Loucy (cell line): ENCODE measurements at regions not wholly inside any gene's neighbourhood (a gene's known extent, or its start where the extent isn't known, plus 50 kb on each side); places are given as distances from the start of the nearest gene placed in this dataset.

ENCODE experiments used
- H2AFZ ChIP-seq: fragments of 200-600 bp; sonication (generic); 2 replicates; pipeline ENCODE4 v1.6.0; 2016; ENCODE audit warnings: antibody characterized with exemption, mild to moderate bottlenecking, low read length, moderate library complexity
- H3F3A ChIP-seq: fragments of 200-600 bp; 2 replicates; pipeline ENCODE4 v1.6.0; 2016; ENCODE audit warnings: antibody characterized with exemption, low read depth, mild to moderate bottlenecking
- H3K27me3 ChIP-seq: fragments of 200-600 bp; sonication (generic); 2 replicates; pipeline ENCODE4 v1.6.1; 2014; ENCODE audit warnings: low read length, mild to moderate bottlenecking; ENCODE audit not compliant: insufficient read depth, poor library complexity, severe bottlenecking
- H3K36me3 ChIP-seq: fragments of 200-600 bp; sonication (generic); 2 replicates; pipeline ENCODE4 v1.6.1; 2016; ENCODE audit warnings: low read length; ENCODE audit not compliant: insufficient read depth
- H3K4me1 ChIP-seq: fragments of 200-600 bp; sonication (generic); 2 replicates; pipeline ENCODE4 v1.5.1; 2014; ENCODE audit warnings: low read length, mild to moderate bottlenecking; ENCODE audit not compliant: insufficient read depth, poor library complexity, severe bottlenecking
- H3K4me2 ChIP-seq: fragments of 200-600 bp; sonication (generic); 2 replicates; pipeline ENCODE4 v1.6.0; 2014; ENCODE audit warnings: antibody characterized with exemption, low read length, low read depth, mild to moderate bottlenecking; ENCODE audit not compliant: poor library complexity, severe bottlenecking
- H3K4me3 ChIP-seq: fragments of 200-600 bp; sonication (generic); 2 replicates; pipeline ENCODE4 v1.5.1; 2014; ENCODE audit warnings: low read length, mild to moderate bottlenecking, mixed read lengths; ENCODE audit not compliant: poor library complexity, severe bottlenecking
- H3K79me2 ChIP-seq: fragments of 200-600 bp; sonication (generic); 2 replicates; pipeline ENCODE4 v1.6.1; 2014; ENCODE audit warnings: low read length; ENCODE audit not compliant: insufficient read depth
- H3K9ac ChIP-seq: fragments of 200-600 bp; sonication (generic); 2 replicates; pipeline ENCODE4 v1.6.0; 2014; ENCODE audit warnings: mild to moderate bottlenecking, low read depth, low read length, moderate library complexity; ENCODE audit not compliant: poor library complexity, severe bottlenecking
- H3K9me2 ChIP-seq: fragments of 200-600 bp; sonication (generic); replicated peaks from 2 replicates; pipeline ENCODE4 v1.6.1; 2016; ENCODE audit warnings: low read depth, low read length, mixed read lengths
- H3K9me3 ChIP-seq: fragments of 200-600 bp; sonication (generic); 2 replicates; pipeline ENCODE4 v1.6.1; 2014; ENCODE audit warnings: mild to moderate bottlenecking, antibody characterized with exemption, low read length, low read depth; ENCODE audit not compliant: insufficient read depth
- H4K20me1 ChIP-seq: fragments of 200-600 bp; sonication (generic); 2 replicates; pipeline ENCODE4 v1.6.0; 2014; ENCODE audit warnings: antibody characterized with exemption, low read length, mild to moderate bottlenecking; ENCODE audit not compliant: insufficient read depth, poor library complexity, severe bottlenecking
- CTCF ChIP-seq: fragments of 200-600 bp; sonication (generic); conservative IDR thresholded peaks from 2 replicates; pipeline ENCODE4 v1.5.1; 2014; ENCODE audit warnings: mild to moderate bottlenecking, antibody characterized with exemption, low read length
- EZH2phosphoT487 ChIP-seq: fragments of 200-600 bp; IDR thresholded peaks from 2 replicates; pipeline ENCODE4 v1.6.1; 2018; ENCODE audit warnings: antibody characterized with exemption, mild to moderate bottlenecking, moderate library complexity, borderline replicate concordance

GRCh38 chr12:106000382-106001104 lies 138.2 kb downstream of the NUAK1 start:
- Histone ChIP-seq H3K4me1 (no peaks in the 10 kb centered on the region), H4K20me1 (no peaks in the 10 kb centered on the region), H3K36me3 (no peaks in the 10 kb centered on the region), H3K9me2 (no peaks in the 10 kb centered on the region), H2AFZ (no peak overlapping the region), H3K79me2 (no peaks in the 10 kb centered on the region), H3K9ac (no peak overlapping the region), H3K9me3 (no peaks in the 10 kb centered on the region), H3K4me3 (no peak overlapping the region), H3K27me3 (no peaks in the 10 kb centered on the region), H3F3A (no peaks in the 10 kb centered on the region), H3K4me2 (no peak overlapping the region)
- TF ChIP-seq EZH2phosphoT487 (no peak), CTCF (no peak)

GRCh38 chr12:106001105-106001836 lies 137.5 kb downstream of the NUAK1 start:
- Histone ChIP-seq H3K9ac (no peak overlapping the region), H3K9me3 (no peaks in the 10 kb centered on the region), H4K20me1 (no peaks in the 10 kb centered on the region), H3F3A (no peaks in the 10 kb centered on the region), H3K4me1 (no peaks in the 10 kb centered on the region), H3K9me2 (no peaks in the 10 kb centered on the region), H3K4me2 (no peak overlapping the region), H2AFZ (no peak overlapping the region), H3K36me3 (no peaks in the 10 kb centered on the region), H3K79me2 (no peaks in the 10 kb centered on the region), H3K27me3 (no peaks in the 10 kb centered on the region), H3K4me3 (no peak overlapping the region)
- TF ChIP-seq CTCF (no peak), EZH2phosphoT487 (no peak)

- no peak overlapping the region for H3K4me3 ChIP-seq
- H3K27me3 ChIP-seq: no peaks in the 10 kb centered on the region
- H3K4me1 ChIP-seq: no peaks in the 10 kb centered on the region
- H3K9ac ChIP-seq: no peak overlapping the region
- no peaks in the 10 kb centered on the region for H3K36me3 ChIP-seq
- H3K9me3 ChIP-seq: no peaks in the 10 kb centered on the region
- no peak overlapping the region for H3K4me2 ChIP-seq
- no peaks in the 10 kb centered on the region for H3K9me2 ChIP-seq
- H4K20me1 ChIP-seq: no peaks in the 10 kb centered on the region
- H3F3A ChIP-seq: no peaks in the 10 kb centered on the region
- no peak overlapping the region for H2AFZ ChIP-seq
- TF ChIP-seq EZH2phosphoT487 (no peak), CTCF (no peak)
- no peaks in the 10 kb centered on the region for H3K79me2 ChIP-seq
Observed at GRCh38 chr12:106001837-106002218, 136.9 kb downstream of the NUAK1 start.
